Endodermal cell (in vitro differentiated cells): ENCODE measurements at regions not wholly inside any gene's neighbourhood (a gene's known extent, or its start where the extent isn't known, plus 50 kb on each side); places are given as distances from the start of the nearest gene placed in this dataset.

ENCODE experiments used
- DNase-seq: peaks from one replicate; pipeline ENCODE4 v3.0.0-alpha.2; 2017
- H3K27ac ChIP-seq: 2 replicates; pipeline ENCODE4 v1.5.1; 2013; ENCODE audit warnings: mild to moderate bottlenecking, low read depth, low read length, moderate library complexity
- H3K27me3 ChIP-seq: 2 replicates; pipeline ENCODE4 v1.6.1; 2013; ENCODE audit warnings: mild to moderate bottlenecking, low read length, moderate library complexity; ENCODE audit not compliant: insufficient read depth, control insufficient read depth, poor library complexity, severe bottlenecking
- H3K36me3 ChIP-seq: 2 replicates; pipeline ENCODE4 v1.7.0; 2013; ENCODE audit warnings: mild to moderate bottlenecking, low read length, moderate library complexity; ENCODE audit not compliant: control insufficient read depth, insufficient read depth
- H3K4me1 ChIP-seq: one replicate; pipeline ENCODE4 v1.7.0; 2013; ENCODE audit warnings: low read length; ENCODE audit not compliant: control insufficient read depth, insufficient read depth
- H3K4me3 ChIP-seq: 2 replicates; pipeline ENCODE4 v1.5.1; 2013; ENCODE audit warnings: mild to moderate bottlenecking, low read length, moderate library complexity
- H3K9ac ChIP-seq: 2 replicates; pipeline ENCODE4 v1.6.1; 2013; ENCODE audit warnings: mild to moderate bottlenecking, low read length, moderate library complexity; ENCODE audit not compliant: poor library complexity, severe bottlenecking; ENCODE audit errors: extremely low read depth
- H3K9me3 ChIP-seq: 2 replicates; pipeline ENCODE4 v1.6.1; 2013; ENCODE audit warnings: mild to moderate bottlenecking, low read length, moderate library complexity; ENCODE audit not compliant: control insufficient read depth
- H3K27ac Mint-ChIP-seq: 2 replicates; pipeline ENCODE4 v1.8.0; 2020; ENCODE audit warnings: mixed read lengths
- H3K27me3 Mint-ChIP-seq: 2 replicates; pipeline ENCODE4 v1.8.0; 2021; ENCODE audit warnings: mild to moderate bottlenecking, mixed read lengths; ENCODE audit not compliant: insufficient read depth
- H3K36me3 Mint-ChIP-seq: 2 replicates; pipeline ENCODE4 v1.8.0; 2020; ENCODE audit warnings: low read depth, mixed read lengths
- H3K4me1 Mint-ChIP-seq: 2 replicates; pipeline ENCODE4 v1.8.0; 2020; ENCODE audit warnings: mixed read lengths
- H3K4me3 Mint-ChIP-seq: 2 replicates; pipeline ENCODE4 v1.8.0; 2020; ENCODE audit warnings: mild to moderate bottlenecking, moderate library complexity, mixed read lengths
- H3K9me3 Mint-ChIP-seq: 2 replicates; pipeline ENCODE4 v1.8.0; 2020; ENCODE audit warnings: mild to moderate bottlenecking, mixed read lengths
- WGBS, 2 experiments: methylation state at CpG; one replicate each; pipeline versions ENCODE4 v1.1.5 to v1.1.7; 2013; ENCODE audit warnings: missing lambda C conversion rate in 2 of 2, mixed read lengths in 1 of 2; ENCODE audit not compliant: insufficient coverage in 1 of 2, insufficient read length in 1 of 2; 5-methylcytosine and 5-hydroxymethylcytosine counted together
- TF ChIP-seq, protein P1 (sequence below): fragments of 200-600 bp; sonication (generic); conservative IDR thresholded peaks from 2 replicates; pipeline ENCODE4 v1.5.0; 2021; ENCODE audit warnings: antibody characterized with exemption, mild to moderate bottlenecking

DNA sequence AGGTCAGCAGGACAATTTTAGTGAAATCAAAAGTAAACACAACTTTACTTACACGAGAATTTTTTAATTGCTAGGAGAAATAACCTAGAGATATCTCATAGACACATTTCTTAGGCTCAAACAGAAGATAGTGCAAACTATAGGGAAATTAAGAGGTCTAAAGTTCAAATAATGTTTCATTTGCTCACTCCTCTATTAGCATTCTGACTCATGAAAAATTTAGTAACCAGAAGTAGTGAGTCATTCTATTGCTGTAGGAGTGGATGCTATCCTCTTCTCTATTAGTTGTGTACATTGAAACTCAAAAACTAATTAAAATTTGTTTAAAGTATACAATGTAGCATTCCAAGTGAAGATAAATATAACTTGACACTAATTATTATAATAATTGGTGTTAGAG is 908.3 kb upstream of the TMEFF2 start:
- no peaks in the 10 kb centered on the region for H3K9me3 Mint-ChIP-seq

DNA sequence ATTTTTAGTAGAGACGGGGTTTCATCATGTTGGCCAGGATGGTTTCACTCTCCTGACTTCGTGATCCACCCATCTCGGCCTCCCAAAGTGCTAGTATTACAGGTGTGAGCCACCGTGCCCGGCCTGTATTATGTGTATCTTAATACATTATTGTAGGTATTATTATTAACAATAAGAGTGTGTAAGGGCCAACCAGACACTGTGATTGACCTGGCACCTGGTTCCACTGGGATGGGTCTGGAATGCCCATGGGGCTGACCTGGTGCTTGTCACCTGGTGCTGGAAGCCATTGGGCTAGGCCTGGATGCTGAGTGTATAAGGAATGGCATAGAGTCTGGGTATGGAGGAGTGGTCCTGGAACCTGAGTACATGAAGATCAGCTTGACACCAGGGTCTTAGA is 906.9 kb upstream of the TMEFF2 start:
- no peaks in the 10 kb centered on the region for H3K27me3 ChIP-seq
- no peak overlapping the region for H3K4me3 ChIP-seq
- WGBS, 2 experiments = 82 to 95% methylated on average over 2 to 4 of the region's 5 CpGs
- H3K9me3 ChIP-seq = no peaks in the 10 kb centered on the region
- H3K27ac ChIP-seq = no peak overlapping the region
- DNase-seq = no peak
- H3K27me3 Mint-ChIP-seq = no peaks in the 10 kb centered on the region
- TF ChIP-seq, protein P1, sequence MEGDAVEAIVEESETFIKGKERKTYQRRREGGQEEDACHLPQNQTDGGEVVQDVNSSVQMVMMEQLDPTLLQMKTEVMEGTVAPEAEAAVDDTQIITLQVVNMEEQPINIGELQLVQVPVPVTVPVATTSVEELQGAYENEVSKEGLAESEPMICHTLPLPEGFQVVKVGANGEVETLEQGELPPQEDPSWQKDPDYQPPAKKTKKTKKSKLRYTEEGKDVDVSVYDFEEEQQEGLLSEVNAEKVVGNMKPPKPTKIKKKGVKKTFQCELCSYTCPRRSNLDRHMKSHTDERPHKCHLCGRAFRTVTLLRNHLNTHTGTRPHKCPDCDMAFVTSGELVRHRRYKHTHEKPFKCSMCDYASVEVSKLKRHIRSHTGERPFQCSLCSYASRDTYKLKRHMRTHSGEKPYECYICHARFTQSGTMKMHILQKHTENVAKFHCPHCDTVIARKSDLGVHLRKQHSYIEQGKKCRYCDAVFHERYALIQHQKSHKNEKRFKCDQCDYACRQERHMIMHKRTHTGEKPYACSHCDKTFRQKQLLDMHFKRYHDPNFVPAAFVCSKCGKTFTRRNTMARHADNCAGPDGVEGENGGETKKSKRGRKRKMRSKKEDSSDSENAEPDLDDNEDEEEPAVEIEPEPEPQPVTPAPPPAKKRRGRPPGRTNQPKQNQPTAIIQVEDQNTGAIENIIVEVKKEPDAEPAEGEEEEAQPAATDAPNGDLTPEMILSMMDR = no peak
- no peak overlapping the region for H3K4me3 Mint-ChIP-seq
- no peak overlapping the region for H3K27ac Mint-ChIP-seq
- H3K4me1 ChIP-seq = no peaks in the 10 kb centered on the region
- H3K4me1 Mint-ChIP-seq = no peaks in the 10 kb centered on the region
- H3K36me3 Mint-ChIP-seq = no peaks in the 10 kb centered on the region
- H3K9ac ChIP-seq = no peak overlapping the region
- no peaks in the 10 kb centered on the region for H3K36me3 ChIP-seq
- no peaks in the 10 kb centered on the region for H3K9me3 Mint-ChIP-seq

More for the DNA sequence above, 908.3 kb upstream of the TMEFF2 start:
- no CpG with 5 or more reads among the region's 1 CpG for WGBS, 2 experiments
- H3K27me3 ChIP-seq = no peaks in the 10 kb centered on the region
- no peaks in the 10 kb centered on the region for H3K36me3 ChIP-seq
- no peak overlapping the region for H3K9ac ChIP-seq
- no peaks in the 10 kb centered on the region for H3K9me3 ChIP-seq
- Mint-ChIP-seq H3K27me3 (no peaks in the 10 kb centered on the region), H3K4me3 (no peak overlapping the region), H3K4me1 (no peaks in the 10 kb centered on the region), H3K27ac (no peak overlapping the region), H3K36me3 (no peaks in the 10 kb centered on the region)
- no peak overlapping the region for H3K4me3 ChIP-seq
- H3K4me1 ChIP-seq = no peaks in the 10 kb centered on the region
- TF ChIP-seq, protein P1 = no peak
- DNase-seq = no peak
- no peak overlapping the region for H3K27ac ChIP-seq

DNA sequence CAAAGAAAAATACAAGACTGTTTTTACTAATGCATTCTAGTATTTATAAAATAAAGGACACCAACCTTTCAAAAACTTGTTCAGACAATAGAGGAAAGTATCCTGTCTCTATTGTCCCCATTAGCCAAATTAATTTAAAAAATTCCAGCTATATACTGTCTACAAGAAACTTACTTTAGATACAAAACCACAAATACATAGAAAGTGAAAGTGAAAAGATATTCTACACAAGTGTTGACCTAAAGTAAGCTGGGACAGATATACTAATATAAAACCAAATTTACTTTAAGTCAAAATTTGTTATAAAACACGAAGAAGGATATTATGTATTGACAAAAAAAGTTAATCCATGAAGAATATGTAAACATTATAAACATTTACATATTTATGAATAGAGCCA is 893.3 kb upstream of the TMEFF2 start:
- H3K4me3 Mint-ChIP-seq = no peak overlapping the region
- Histone ChIP-seq H3K9ac (no peak overlapping the region), H3K4me1 (no peaks in the 10 kb centered on the region), H3K4me3 (no peak overlapping the region), H3K27ac (no peak overlapping the region), H3K27me3 (no peaks in the 10 kb centered on the region), H3K9me3 (no peaks in the 10 kb centered on the region), H3K36me3 (no peaks in the 10 kb centered on the region)
- H3K36me3 Mint-ChIP-seq = no peaks in the 10 kb centered on the region
- H3K27me3 Mint-ChIP-seq = no peaks in the 10 kb centered on the region
- no CpG with 5 or more reads among the region's 1 CpG for WGBS, 2 experiments
- TF ChIP-seq, protein P1 = no peak
- DNase-seq = no peak
- no peak overlapping the region for H3K27ac Mint-ChIP-seq
- H3K9me3 Mint-ChIP-seq = no peaks in the 10 kb centered on the region
- H3K4me1 Mint-ChIP-seq = no peaks in the 10 kb centered on the region
